Endothelial cell of umbilical vein (primary cell): ENCODE measurements at regions not wholly inside any gene's neighbourhood (a gene's known extent, or its start where the extent isn't known, plus 50 kb on each side); places are given as distances from the start of the nearest gene placed in this dataset.

Experiments
- BruUV-seq: library from RNA; stranded (reverse); fragments of 400-500 nt; replicated peaks from 2 replicates; lab custom pipeline; 2021; lab: Mats Ljungman, UMichigan
- CTCF ChIA-PET: fragments of 300-600, 350-600 bp; sonication (Branson Sonifier 250); formaldehyde crosslinking; loops from one replicate; lab custom pipeline; 2021; ENCODE audit warnings: antibody characterized with exemption, inconsistent platforms; lab: Charles Lee
- POLR2A ChIA-PET: fragments of 300-600, 350-600 bp; sonication (Branson Sonifier 250); formaldehyde crosslinking; loops from one replicate; lab custom pipeline; 2021; ENCODE audit warnings: antibody characterized with exemption, inconsistent platforms; lab: Charles Lee
- DNase-seq: peaks from one replicate; pipeline ENCODE4 v3.0.0-alpha.2; 2011; ENCODE audit warnings: low read depth, low spot score
- FAIRE-seq: peaks from 2 replicates; lab custom pipeline; 2011; peaks lifted over from hg19 to GRCh38; lab: Jason Lieb, UNC
- H2AFZ ChIP-seq: 2 replicates; pipeline ENCODE4 v1.6.0; 2012; ENCODE audit warnings: low read depth, low read length, control low read depth, inconsistent platforms
- H3K27ac ChIP-seq: 2 replicates; pipeline ENCODE4 v1.5.1; 2011; ENCODE audit warnings: low read depth, mild to moderate bottlenecking, control low read depth, low read length, moderate library complexity; ENCODE audit not compliant: insufficient read depth
- H3K27me3 ChIP-seq, 2 experiments: 2 replicates each; pipeline versions ENCODE4 v1.6.0 to v1.6.1; 2011; ENCODE audit warnings: low read length in 2 of 2, mixed read lengths in 1 of 2; ENCODE audit not compliant: control insufficient read depth in 2 of 2, insufficient read depth in 2 of 2
- H3K36me3 ChIP-seq, 2 experiments: 2 replicates in 1 of 2; 3 replicates in 1 of 2; pipeline ENCODE4 v1.5.1; 2011; ENCODE audit warnings: low read length in 2 of 2, mild to moderate bottlenecking in 1 of 2, moderate library complexity in 1 of 2; ENCODE audit not compliant: control insufficient read depth in 2 of 2, insufficient read depth in 2 of 2; ENCODE audit errors: extremely low read depth in 1 of 2
- H3K4me1 ChIP-seq: 3 replicates; pipeline ENCODE4 v1.5.1; 2011; ENCODE audit warnings: mild to moderate bottlenecking, low read length; ENCODE audit not compliant: control insufficient read depth, insufficient read depth; ENCODE audit errors: extremely low read depth
- H3K4me2 ChIP-seq: 2 replicates; pipeline ENCODE4 v1.6.1; 2011; ENCODE audit warnings: low read length, control low read depth, mixed read lengths; ENCODE audit not compliant: insufficient read depth
- H3K4me3 ChIP-seq, 3 experiments: fragments of 200-600 bp in 1 of 3; sonication (generic), shearing (Covaris generic) in 1 of 3; replicated peaks in 1 of 3; 2 replicates each; pipeline ENCODE4 v1.5.1; 2011 to 2016; ENCODE audit warnings: control low read depth in 3 of 3, low read length in 3 of 3, mild to moderate bottlenecking in 2 of 3, inconsistent platforms in 1 of 3, low read depth in 1 of 3, moderate library complexity in 1 of 3; ENCODE audit not compliant: insufficient read depth in 1 of 3
- H3K79me2 ChIP-seq: 2 replicates; pipeline ENCODE4 v1.6.0; 2012; ENCODE audit warnings: low read length, inconsistent platforms; ENCODE audit not compliant: control insufficient read depth, insufficient read depth
- H3K9ac ChIP-seq: replicated peaks from 2 replicates; pipeline ENCODE3; 2011; ENCODE audit warnings: low read length, control low read depth; ENCODE audit not compliant: insufficient read depth; ENCODE audit errors: extremely low read depth
- H3K9me1 ChIP-seq: replicated peaks from 3 replicates; pipeline ENCODE4 v1.6.0; 2011; ENCODE audit warnings: mild to moderate bottlenecking, low read length; ENCODE audit not compliant: control insufficient read depth, insufficient read depth; ENCODE audit errors: extremely low read depth
- H3K9me3 ChIP-seq: replicated peaks from 2 replicates; pipeline ENCODE4 v1.5.1; 2012; ENCODE audit warnings: low read length, inconsistent platforms; ENCODE audit not compliant: control insufficient read depth, insufficient read depth
- H4K20me1 ChIP-seq: replicated peaks from 2 replicates; pipeline ENCODE3; 2011; ENCODE audit warnings: mild to moderate bottlenecking, low read length; ENCODE audit not compliant: control insufficient read depth, insufficient read depth; ENCODE audit errors: extremely low read depth
- EZH2 ChIP-seq: IDR thresholded peaks from 2 replicates; pipeline ENCODE4 v1.6.1; 2012; ENCODE audit warnings: borderline replicate concordance, low read depth, mild to moderate bottlenecking, moderate library complexity, low read length, inconsistent platforms; ENCODE audit not compliant: severe bottlenecking
- FOS ChIP-seq: IDR thresholded peaks from 2 replicates; pipeline ENCODE4 v1.6.1; 2011; ENCODE audit warnings: mild to moderate bottlenecking, low read length, moderate library complexity, borderline replicate concordance; ENCODE audit not compliant: insufficient read depth
- GATA2 ChIP-seq: IDR thresholded peaks from 2 replicates; pipeline ENCODE4 v1.7.0; 2011; ENCODE audit warnings: low read depth, mild to moderate bottlenecking, moderate library complexity, mixed read lengths, low read length; ENCODE audit not compliant: insufficient read length, insufficient read depth
- JUN ChIP-seq: IDR thresholded peaks from 2 replicates; pipeline ENCODE4 v1.6.1; 2011; ENCODE audit warnings: borderline replicate concordance, low read depth; ENCODE audit not compliant: insufficient read length, insufficient read depth
- MYC ChIP-seq: IDR thresholded peaks from one replicate; pipeline ENCODE4 v1.6.1; 2011; ENCODE audit warnings: mild to moderate bottlenecking, low read depth, low read length
- POLR2A ChIP-seq: IDR thresholded peaks from 2 replicates; pipeline ENCODE4 v1.6.1; 2012; ENCODE audit warnings: low read depth, mild to moderate bottlenecking, control low read depth, low read length
- POLR2AphosphoS5 ChIP-seq: IDR thresholded peaks from 2 replicates; pipeline ENCODE4 v1.6.1; 2012; ENCODE audit warnings: low read depth, mild to moderate bottlenecking, control low read depth, low read length, moderate library complexity; ENCODE audit not compliant: insufficient read depth
- dilution Hi-C: fragments of 300-500 bp; cut with MboI; formaldehyde crosslinking; loops from one replicate; pipeline ENCODE4 v1.15.0; 2019; ENCODE audit warnings: low sequenced_read_pairs; ENCODE audit not compliant: extremely low pct_ligation_motif_present
- intact Hi-C: fragments of 100-400 bp; cut with micrococcal nuclease; formaldehyde crosslinking; loops from one replicate; pipeline ENCODE4 v1.10.0; 2022
- TF ChIP-seq, protein P1 (sequence below), 2 donors: IDR thresholded peaks; 1 replicate in 1 of 2; 2 replicates in 1 of 2; pipeline ENCODE4 v1.5.1; 2011; ENCODE audit warnings: low read length in 2 of 2, mild to moderate bottlenecking in 2 of 2, moderate library complexity in 2 of 2, control low read depth in 1 of 2, inconsistent platforms in 1 of 2, low read depth in 1 of 2; ENCODE audit not compliant: insufficient read depth in 1 of 2; ENCODE audit errors: extremely low read depth in 1 of 2
- TF ChIP-seq, protein P2 (sequence below): IDR thresholded peaks from 2 replicates; pipeline ENCODE4 v1.6.1; 2011; ENCODE audit not compliant: insufficient read depth, insufficient read length

DNA sequence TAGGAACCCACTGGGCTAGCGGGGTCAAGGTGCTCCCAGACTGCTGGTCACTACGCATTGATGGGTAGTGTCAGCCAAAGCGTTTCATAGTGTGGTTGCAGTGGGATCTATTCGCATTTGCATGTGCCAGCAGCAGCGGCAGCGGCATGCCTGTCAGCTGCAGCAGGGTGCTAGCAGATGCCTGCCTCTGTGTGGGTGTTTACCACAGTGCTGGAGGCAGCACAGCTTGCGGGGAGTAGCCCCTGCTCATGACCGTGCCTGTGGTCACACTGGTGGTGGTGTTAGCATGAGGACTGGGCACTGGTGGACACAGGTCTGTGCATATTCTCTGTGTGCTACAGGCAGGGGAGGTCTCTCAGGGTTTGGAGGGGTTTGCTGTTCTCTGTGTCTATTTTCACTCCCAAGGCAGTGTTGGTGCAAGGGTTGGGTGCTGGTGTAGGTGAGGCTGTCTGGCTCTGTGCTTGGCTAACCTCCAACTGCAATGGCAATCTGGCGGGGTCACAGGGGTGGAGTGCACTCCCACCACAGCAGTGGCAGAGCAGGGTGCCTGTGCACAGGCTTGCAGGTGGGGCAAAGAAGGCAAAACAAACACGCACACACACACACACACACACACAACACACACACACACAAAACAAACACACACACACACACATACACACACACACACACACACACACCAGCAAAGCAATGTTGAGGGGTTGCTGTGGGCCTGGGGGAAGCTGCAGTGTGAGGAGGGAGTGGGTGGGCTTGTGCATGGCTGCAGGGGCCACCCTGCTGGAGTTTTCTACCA lies 184.4 kb downstream of the GLUD2 start:
- FAIRE-seq (no peak), DNase-seq (no peak)
- no peaks in the 10 kb centered on the region for H3K9me3 ChIP-seq
- no peak for TF ChIP-seq JUN
- TF ChIP-seq FOS, result no peak
- TF ChIP-seq, protein P1, sequence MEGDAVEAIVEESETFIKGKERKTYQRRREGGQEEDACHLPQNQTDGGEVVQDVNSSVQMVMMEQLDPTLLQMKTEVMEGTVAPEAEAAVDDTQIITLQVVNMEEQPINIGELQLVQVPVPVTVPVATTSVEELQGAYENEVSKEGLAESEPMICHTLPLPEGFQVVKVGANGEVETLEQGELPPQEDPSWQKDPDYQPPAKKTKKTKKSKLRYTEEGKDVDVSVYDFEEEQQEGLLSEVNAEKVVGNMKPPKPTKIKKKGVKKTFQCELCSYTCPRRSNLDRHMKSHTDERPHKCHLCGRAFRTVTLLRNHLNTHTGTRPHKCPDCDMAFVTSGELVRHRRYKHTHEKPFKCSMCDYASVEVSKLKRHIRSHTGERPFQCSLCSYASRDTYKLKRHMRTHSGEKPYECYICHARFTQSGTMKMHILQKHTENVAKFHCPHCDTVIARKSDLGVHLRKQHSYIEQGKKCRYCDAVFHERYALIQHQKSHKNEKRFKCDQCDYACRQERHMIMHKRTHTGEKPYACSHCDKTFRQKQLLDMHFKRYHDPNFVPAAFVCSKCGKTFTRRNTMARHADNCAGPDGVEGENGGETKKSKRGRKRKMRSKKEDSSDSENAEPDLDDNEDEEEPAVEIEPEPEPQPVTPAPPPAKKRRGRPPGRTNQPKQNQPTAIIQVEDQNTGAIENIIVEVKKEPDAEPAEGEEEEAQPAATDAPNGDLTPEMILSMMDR (IDR thresholded peaks at IDR 0.05; ENCODE audit: extremely low read depth in 1 of 2, insufficient read depth in 1 of 2, low read depth in 1 of 2, low read length in 2 of 2), result no peak
- TF ChIP-seq GATA2, result no peak
- TF ChIP-seq POLR2A, result no peak
- TF ChIP-seq MYC, result no peak
- TF ChIP-seq POLR2AphosphoS5, result no peak
- no peak for TF ChIP-seq EZH2
- TF ChIP-seq, protein P2, sequence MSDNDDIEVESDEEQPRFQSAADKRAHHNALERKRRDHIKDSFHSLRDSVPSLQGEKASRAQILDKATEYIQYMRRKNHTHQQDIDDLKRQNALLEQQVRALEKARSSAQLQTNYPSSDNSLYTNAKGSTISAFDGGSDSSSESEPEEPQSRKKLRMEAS, result no peak
- H3K4me2 ChIP-seq, result no peak overlapping the region
- BruUV-seq, result no TSS peak
- H2AFZ ChIP-seq, result no peak overlapping the region
- H3K9ac ChIP-seq, result no peak overlapping the region
- no peaks in the 10 kb centered on the region for H4K20me1 ChIP-seq
- POLR2A ChIA-PET, result no interaction called here
- H3K27ac ChIP-seq, result no peak overlapping the region
- dilution Hi-C loops (no loop called here), intact Hi-C loops (no loop called here)
- no peaks in the 10 kb centered on the region for H3K9me1 ChIP-seq
- H3K4me1 ChIP-seq, result no peaks in the 10 kb centered on the region
- no peaks in the 10 kb centered on the region for H3K79me2 ChIP-seq
- H3K4me3 ChIP-seq, result no peak overlapping the region
- H3K36me3 ChIP-seq, result no peaks in the 10 kb centered on the region
- CTCF ChIA-PET, result interaction anchor here (0.6 kb wide), 1 partner anchor 262 kb away, joined by 5 read pairs; no protein-coding TSS in a partner anchor
- no peaks in the 10 kb centered on the region for H3K27me3 ChIP-seq
